HCT116 (cell line): ENCODE measurements at regions not wholly inside any gene's neighbourhood (a gene's known extent, or its start where the extent isn't known, plus 50 kb on each side); places are given as distances from the start of the nearest gene placed in this dataset.

Experiments
- ATAC-seq: fragments of 200-7000 bp; cut with Tn5 transposase; 2 replicates; pipeline ENCODE4 v1.9.1; 2020; ENCODE audit warnings: mild to moderate bottlenecking, moderate library complexity
- BruUV-seq: library from RNA; stranded (reverse); fragments of 400-500 nt; replicated peaks from 2 replicates; lab custom pipeline; 2021; lab: Mats Ljungman, UMichigan
- CTCF ChIA-PET: fragments of 300-600 bp; sonication (Branson Sonifier 250); formaldehyde crosslinking; loops from one replicate; lab custom pipeline; 2021; ENCODE audit warnings: antibody characterized with exemption; lab: Charles Lee
- POLR2A ChIA-PET: fragments of 300-600, 350-600 bp; sonication (Branson Sonifier 250); formaldehyde crosslinking; loops from one replicate; lab custom pipeline; 2021; ENCODE audit warnings: antibody characterized with exemption; lab: Charles Lee
- RAD21 ChIA-PET, 2 experiments: fragments of 300-600 bp; sonication (Branson Sonifier 250); formaldehyde crosslinking; loops; one replicate each; lab custom pipeline; 2023; ENCODE audit warnings: low total read pairs in 2 of 2; ENCODE audit not compliant: uncharacterized antibody in 2 of 2, unreplicated experiment in 2 of 2, low non-redundant PET in 1 of 2; lab: Charles Lee
- DNase-seq: peaks from one replicate; pipeline ENCODE4 v3.0.0-alpha.2; 2010; ENCODE audit warnings: low read depth, low spot score
- H2AFZ ChIP-seq: fragments of 200-600 bp; shearing (Covaris generic), sonication (generic); 2 replicates; pipeline ENCODE4 v1.6.1; 2017; ENCODE audit warnings: low read depth, mixed run types, mixed read lengths, antibody characterized with exemption, low read length; ENCODE audit not compliant: poor library complexity, severe bottlenecking
- H3K27ac ChIP-seq: 2 replicates; pipeline ENCODE4 v1.5.1; 2012; ENCODE audit warnings: low read depth, low read length
- H3K27me3 ChIP-seq: fragments of 200-600 bp; sonication (generic); 2 replicates; pipeline ENCODE4 v1.6.1; 2016; ENCODE audit warnings: mixed run types, low read length, mixed read lengths; ENCODE audit not compliant: insufficient read depth
- H3K36me3 ChIP-seq, 2 experiments: fragments of 200-500 bp in 1 of 2; fragments of 200-600 bp in 1 of 2; sonication (Bioruptor generic) in 1 of 2; sonication (generic) in 1 of 2; 2 replicates each; pipeline versions ENCODE4 v1.5.1 to v1.6.1; 2014 to 2016; ENCODE audit warnings: low read length in 2 of 2, inconsistent platforms in 1 of 2, mixed read lengths in 1 of 2, mixed run types in 1 of 2; ENCODE audit not compliant: insufficient read depth in 2 of 2, control insufficient read depth in 1 of 2
- H3K4me1 ChIP-seq, 2 experiments: fragments of 200-600 bp in 1 of 2; sonication (generic) in 1 of 2; 2 replicates each; pipeline versions ENCODE4 v1.5.1 to v1.6.1; 2012 to 2017; ENCODE audit warnings: low read length in 2 of 2, inconsistent platforms in 1 of 2, mild to moderate bottlenecking in 1 of 2, mixed read lengths in 1 of 2, mixed run types in 1 of 2, moderate library complexity in 1 of 2; ENCODE audit not compliant: insufficient read depth in 2 of 2, control insufficient read depth in 1 of 2
- H3K4me2 ChIP-seq: fragments of 200-600 bp; sonication (generic); 2 replicates; pipeline ENCODE4 v1.6.1; 2017; ENCODE audit warnings: mixed run types, low read length, mixed read lengths
- H3K4me3 ChIP-seq, 2 experiments: fragments of 200-600 bp in 1 of 2; sonication (generic) in 1 of 2; replicated peaks in 1 of 2; 2 replicates each; pipeline ENCODE4 v1.5.1; 2011 to 2016; ENCODE audit warnings: low read length in 2 of 2, control low read depth in 1 of 2, low read depth in 1 of 2, mild to moderate bottlenecking in 1 of 2, mixed read lengths in 1 of 2, mixed run types in 1 of 2
- H3K79me2 ChIP-seq: fragments of 200-600 bp; sonication (generic); 2 replicates; pipeline ENCODE4 v1.6.1; 2017; ENCODE audit warnings: mild to moderate bottlenecking, mixed run types, low read length, moderate library complexity, mixed read lengths; ENCODE audit not compliant: insufficient read depth
- H3K9ac ChIP-seq: fragments of 200-600 bp; sonication (generic); 2 replicates; pipeline ENCODE4 v1.6.1; 2016; ENCODE audit warnings: low read length, mixed read lengths
- H3K9me2 ChIP-seq: fragments of 200-600 bp; sonication (generic), shearing (Covaris generic); 2 replicates; pipeline ENCODE4 v1.6.1; 2017; ENCODE audit warnings: mixed run types, mild to moderate bottlenecking, moderate library complexity; ENCODE audit not compliant: insufficient read depth
- H3K9me3 ChIP-seq, 2 experiments: fragments of 200-500 bp in 1 of 2; fragments of 200-600 bp in 1 of 2; sonication (Bioruptor generic) in 1 of 2; sonication (generic) in 1 of 2; 2 replicates each; pipeline ENCODE4 v1.6.1; 2014 to 2017; ENCODE audit warnings: low read length in 2 of 2, mixed read lengths in 2 of 2, inconsistent platforms in 1 of 2, low read depth in 1 of 2, mild to moderate bottlenecking in 1 of 2, mixed run types in 1 of 2, moderate library complexity in 1 of 2; ENCODE audit not compliant: control insufficient read depth in 1 of 2, insufficient read depth in 1 of 2
- H4K20me1 ChIP-seq: fragments of 200-600 bp; sonication (generic), shearing (Covaris generic); 2 replicates; pipeline ENCODE4 v1.6.1; 2017; ENCODE audit warnings: mixed run types, mild to moderate bottlenecking, moderate library complexity; ENCODE audit not compliant: insufficient read depth
- CBX3 ChIP-seq: IDR thresholded peaks from 2 replicates; pipeline ENCODE4 v1.6.1; 2012; ENCODE audit warnings: low read depth
- CEBPB ChIP-seq: IDR thresholded peaks from 2 replicates; pipeline ENCODE4 v1.6.1; 2012; ENCODE audit warnings: low read depth
- EGR1 ChIP-seq: IDR thresholded peaks from 2 replicates; pipeline ENCODE4 v1.6.1; 2012; ENCODE audit warnings: low read depth
- ELF1 ChIP-seq: IDR thresholded peaks from 2 replicates; pipeline ENCODE4 v1.6.1; 2012; ENCODE audit warnings: low read depth, borderline replicate concordance
- EZH2 ChIP-seq: fragments of 200-600 bp; sonication (generic); IDR thresholded peaks from 2 replicates; pipeline ENCODE4 v1.6.1; 2017; ENCODE audit warnings: antibody characterized with exemption, mixed run types
- EZH2phosphoT487 ChIP-seq: fragments of 200-600 bp; IDR thresholded peaks from 2 replicates; pipeline ENCODE4 v1.6.1; 2018; ENCODE audit warnings: antibody characterized with exemption, borderline replicate concordance
- POLR2A ChIP-seq: IDR thresholded peaks from 2 replicates; pipeline ENCODE4 v1.7.0; 2011; ENCODE audit warnings: borderline replicate concordance; ENCODE audit not compliant: insufficient read depth, insufficient read length; ENCODE audit errors: extremely low read depth
- RAD21 ChIP-seq: IDR thresholded peaks from 2 replicates; pipeline ENCODE4 v1.6.1; 2012; ENCODE audit warnings: low read depth, mild to moderate bottlenecking
- REST ChIP-seq: IDR thresholded peaks from 2 replicates; pipeline ENCODE4 v1.6.1; 2012; ENCODE audit warnings: low read depth
- SIN3A ChIP-seq: IDR thresholded peaks from 2 replicates; pipeline ENCODE4 v1.6.1; 2012; ENCODE audit warnings: low read depth
- SP1 ChIP-seq: IDR thresholded peaks from 2 replicates; pipeline ENCODE4 v1.6.1; 2012; ENCODE audit warnings: low read depth
- SRF ChIP-seq: IDR thresholded peaks from 2 replicates; pipeline ENCODE4 v1.6.1; 2012; ENCODE audit warnings: low read depth
- TCF7L2 ChIP-seq: IDR thresholded peaks from 2 replicates; pipeline ENCODE4 v1.7.0; 2011; ENCODE audit warnings: borderline replicate concordance, inconsistent platforms; ENCODE audit not compliant: insufficient read depth, insufficient read length; ENCODE audit errors: extremely low read depth
- YY1 ChIP-seq: IDR thresholded peaks from 2 replicates; pipeline ENCODE4 v1.6.1; 2011; ENCODE audit warnings: low read length, low read depth, moderate library complexity, mild to moderate bottlenecking; ENCODE audit not compliant: insufficient replicate concordance; ENCODE audit errors: extremely low read depth
- ZBTB33 ChIP-seq: IDR thresholded peaks from 2 replicates; pipeline ENCODE4 v1.6.1; 2011; ENCODE audit warnings: mild to moderate bottlenecking, low read length, moderate library complexity; ENCODE audit not compliant: insufficient replicate concordance; ENCODE audit errors: extremely low read depth
- ZFX ChIP-seq: fragments of 450-650 bp; IDR thresholded peaks from 2 replicates; pipeline ENCODE4 v1.6.1; 2017
- ZNF274 ChIP-seq: fragments of 200-500 bp; sonication (Bioruptor generic); IDR thresholded peaks from 2 replicates; pipeline ENCODE4 v1.6.1; 2014; ENCODE audit warnings: mild to moderate bottlenecking, low read depth, low read length, inconsistent platforms
- intact Hi-C: fragments of 100-400 bp; cut with micrococcal nuclease; formaldehyde crosslinking; loops from 2 replicates; pipeline ENCODE4 v1.10.0; 2022
- TF ChIP-seq, protein P1 (sequence below), 3 experiments: fragments of 200-600 bp in 1 of 3; sonication (generic) in 1 of 3; IDR thresholded peaks in 2 of 3; conservative IDR thresholded peaks in 1 of 3; 2 replicates each; pipeline ENCODE4 v1.5.1; 2012 to 2017; ENCODE audit warnings: low read depth in 2 of 3, low read length in 2 of 3, antibody characterized with exemption in 1 of 3, borderline replicate concordance in 1 of 3, control low read depth in 1 of 3, mild to moderate bottlenecking in 1 of 3, mixed read lengths in 1 of 3, mixed run types in 1 of 3, moderate library complexity in 1 of 3; ENCODE audit not compliant: insufficient read depth in 1 of 3
- TF ChIP-seq, protein P2 (sequence below): IDR thresholded peaks from 2 replicates; pipeline ENCODE4 v1.6.1; 2012

DNA sequence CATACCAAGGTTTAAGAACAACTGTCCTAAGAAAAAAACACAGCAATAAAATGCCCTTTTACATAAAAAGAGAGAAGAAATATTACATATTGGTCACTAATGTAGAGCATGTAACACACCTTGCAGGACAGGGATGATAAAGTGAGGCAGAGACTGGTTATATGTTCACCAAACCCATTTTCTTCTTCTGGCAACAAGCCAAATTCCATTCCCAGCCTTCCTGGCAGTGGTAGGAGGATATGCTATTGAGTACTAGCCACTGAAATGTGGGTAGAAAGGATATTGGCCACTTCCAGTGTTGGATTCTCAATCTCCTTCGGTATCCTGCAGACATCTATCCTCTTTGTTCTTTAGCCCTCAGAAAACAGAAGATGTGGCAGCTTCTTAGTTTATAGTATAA is 105.2 kb upstream of the SHISA6 start:
- ChIA-PET POLR2A (no interaction called here), RAD21 (no interaction called here), CTCF (no interaction called here)
- ATAC-seq, result no peak
- Histone ChIP-seq H2AFZ (no peak overlapping the region), H3K27ac (no peak overlapping the region), H3K36me3 (no peaks in the 10 kb centered on the region), H3K79me2 (no peaks in the 10 kb centered on the region), H4K20me1 (no peaks in the 10 kb centered on the region), H3K9me3 (peaks cover 0 to 22% of the 10 kb centered on the region in 2 experiments; a peak in 2 of 4 replicates), H3K4me3 (no peak overlapping the region), H3K4me1 (no peaks in the 10 kb centered on the region), H3K4me2 (no peak overlapping the region), H3K9ac (no peak overlapping the region), H3K27me3 (no peaks in the 10 kb centered on the region), H3K9me2 (no peaks in the 10 kb centered on the region)
- BruUV-seq, result no TSS peak
- DNase-seq, result no peak
- intact Hi-C loops, result loop anchor here (10.0 kb wide), 1 partner anchor 61 kb away; no protein-coding TSS in a partner anchor
- TF ChIP-seq ELF1, result no peak
- no peak for TF ChIP-seq POLR2A
- TF ChIP-seq, protein P1, sequence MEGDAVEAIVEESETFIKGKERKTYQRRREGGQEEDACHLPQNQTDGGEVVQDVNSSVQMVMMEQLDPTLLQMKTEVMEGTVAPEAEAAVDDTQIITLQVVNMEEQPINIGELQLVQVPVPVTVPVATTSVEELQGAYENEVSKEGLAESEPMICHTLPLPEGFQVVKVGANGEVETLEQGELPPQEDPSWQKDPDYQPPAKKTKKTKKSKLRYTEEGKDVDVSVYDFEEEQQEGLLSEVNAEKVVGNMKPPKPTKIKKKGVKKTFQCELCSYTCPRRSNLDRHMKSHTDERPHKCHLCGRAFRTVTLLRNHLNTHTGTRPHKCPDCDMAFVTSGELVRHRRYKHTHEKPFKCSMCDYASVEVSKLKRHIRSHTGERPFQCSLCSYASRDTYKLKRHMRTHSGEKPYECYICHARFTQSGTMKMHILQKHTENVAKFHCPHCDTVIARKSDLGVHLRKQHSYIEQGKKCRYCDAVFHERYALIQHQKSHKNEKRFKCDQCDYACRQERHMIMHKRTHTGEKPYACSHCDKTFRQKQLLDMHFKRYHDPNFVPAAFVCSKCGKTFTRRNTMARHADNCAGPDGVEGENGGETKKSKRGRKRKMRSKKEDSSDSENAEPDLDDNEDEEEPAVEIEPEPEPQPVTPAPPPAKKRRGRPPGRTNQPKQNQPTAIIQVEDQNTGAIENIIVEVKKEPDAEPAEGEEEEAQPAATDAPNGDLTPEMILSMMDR (IDR thresholded peaks at IDR 0.05 in 2 of 3, conservative IDR thresholded peaks at IDR 0.05 in 1 of 3; ENCODE audit: borderline replicate concordance in 1 of 3, insufficient read depth in 1 of 3, low read depth in 2 of 3, low read length in 2 of 3), result no peak
- TF ChIP-seq CBX3, result no peak
- no peak for TF ChIP-seq REST
- TF ChIP-seq CEBPB, result no peak
- no peak for TF ChIP-seq SP1
- TF ChIP-seq ZFX, result no peak
- no peak for TF ChIP-seq RAD21
- TF ChIP-seq ZBTB33, result no peak
- no peak for TF ChIP-seq YY1
- no peak for TF ChIP-seq SIN3A
- no peak for TF ChIP-seq SRF
- TF ChIP-seq TCF7L2, result no peak
- TF ChIP-seq ZNF274, result no peak
- TF ChIP-seq, protein P2, sequence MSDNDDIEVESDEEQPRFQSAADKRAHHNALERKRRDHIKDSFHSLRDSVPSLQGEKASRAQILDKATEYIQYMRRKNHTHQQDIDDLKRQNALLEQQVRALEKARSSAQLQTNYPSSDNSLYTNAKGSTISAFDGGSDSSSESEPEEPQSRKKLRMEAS, result no peak
- no peak for TF ChIP-seq EGR1
- no peak for TF ChIP-seq EZH2phosphoT487
- no peak for TF ChIP-seq EZH2
